ENCODE measurements at regions not wholly inside any gene's neighbourhood (a gene's known extent, or its start where the extent isn't known, plus 50 kb on each side); places are given as distances from the start of the nearest gene placed in this dataset.

GRCh38 chr2:172671501-172671900 lies 64.1 kb upstream of the RAPGEF4 start:
- Histone ChIP-seq H3K27ac (ENCODE audit: low read depth, low read length) (no peak overlapping the region), H3K9me3 (ENCODE audit: control insufficient read depth in 1 of 2, insufficient read depth in 1 of 2, low read depth in 1 of 2, low read length in 2 of 2) (peaks cover 4 to 8% of the 10 kb centered on the region in 2 experiments; a peak in 1 of 4 replicates), H3K9ac (ENCODE audit: low read length) (no peak overlapping the region), H3K36me3 (ENCODE audit: control insufficient read depth in 1 of 2, insufficient read depth in 2 of 2, low read length in 2 of 2) (no peaks in the 10 kb centered on the region), H3K4me2 (ENCODE audit: low read length) (no peak overlapping the region), H3K9me2 (ENCODE audit: insufficient read depth) (no peaks in the 10 kb centered on the region), H3K79me2 (ENCODE audit: insufficient read depth, low read length) (no peaks in the 10 kb centered on the region), H3K4me3 (replicated peaks in 1 of 2; ENCODE audit: low read depth in 1 of 2, low read length in 2 of 2) (no peak overlapping the region), H2AFZ (ENCODE audit: low read depth, low read length, poor library complexity, severe bottlenecking) (no peak overlapping the region), H3K4me1 (ENCODE audit: control insufficient read depth in 1 of 2, insufficient read depth in 2 of 2, low read length in 2 of 2) (no peaks in the 10 kb centered on the region), H3K27me3 (ENCODE audit: insufficient read depth, low read length) (no peaks in the 10 kb centered on the region), H4K20me1 (ENCODE audit: insufficient read depth) (no peaks in the 10 kb centered on the region)
- ATAC-seq: no peak
- CTCF ChIA-PET: no interaction called here
- intact Hi-C loops (cut with micrococcal nuclease): no loop called here
- RAD21 ChIA-PET (ENCODE audit: low non-redundant PET in 1 of 2, low total read pairs in 2 of 2, uncharacterized antibody in 2 of 2, unreplicated experiment in 2 of 2): no interaction called here
- POLR2A ChIA-PET: no interaction called here
- BruUV-seq (replicated peaks): no TSS peak
- TF ChIP-seq ZFX (IDR thresholded peaks at IDR 0.05): no peak
- TF ChIP-seq SIN3A (IDR thresholded peaks at IDR 0.05; ENCODE audit: low read depth): no peak
- TF ChIP-seq ZNF274 (IDR thresholded peaks at IDR 0.05; ENCODE audit: low read depth, low read length): no peak
- no peak for TF ChIP-seq FOSL1 (IDR thresholded peaks at IDR 0.05; ENCODE audit: low read depth)
- no peak for TF ChIP-seq EZH2phosphoT487 (IDR thresholded peaks at IDR 0.05; ENCODE audit: borderline replicate concordance)
- no peak for TF ChIP-seq ZBTB33 (IDR thresholded peaks at IDR 0.05; ENCODE audit: extremely low read depth, insufficient replicate concordance, low read length)
- TF ChIP-seq, protein P1, sequence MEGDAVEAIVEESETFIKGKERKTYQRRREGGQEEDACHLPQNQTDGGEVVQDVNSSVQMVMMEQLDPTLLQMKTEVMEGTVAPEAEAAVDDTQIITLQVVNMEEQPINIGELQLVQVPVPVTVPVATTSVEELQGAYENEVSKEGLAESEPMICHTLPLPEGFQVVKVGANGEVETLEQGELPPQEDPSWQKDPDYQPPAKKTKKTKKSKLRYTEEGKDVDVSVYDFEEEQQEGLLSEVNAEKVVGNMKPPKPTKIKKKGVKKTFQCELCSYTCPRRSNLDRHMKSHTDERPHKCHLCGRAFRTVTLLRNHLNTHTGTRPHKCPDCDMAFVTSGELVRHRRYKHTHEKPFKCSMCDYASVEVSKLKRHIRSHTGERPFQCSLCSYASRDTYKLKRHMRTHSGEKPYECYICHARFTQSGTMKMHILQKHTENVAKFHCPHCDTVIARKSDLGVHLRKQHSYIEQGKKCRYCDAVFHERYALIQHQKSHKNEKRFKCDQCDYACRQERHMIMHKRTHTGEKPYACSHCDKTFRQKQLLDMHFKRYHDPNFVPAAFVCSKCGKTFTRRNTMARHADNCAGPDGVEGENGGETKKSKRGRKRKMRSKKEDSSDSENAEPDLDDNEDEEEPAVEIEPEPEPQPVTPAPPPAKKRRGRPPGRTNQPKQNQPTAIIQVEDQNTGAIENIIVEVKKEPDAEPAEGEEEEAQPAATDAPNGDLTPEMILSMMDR (IDR thresholded peaks at IDR 0.05 in 2 of 3, conservative IDR thresholded peaks at IDR 0.05 in 1 of 3; ENCODE audit: borderline replicate concordance in 1 of 3, insufficient read depth in 1 of 3, low read depth in 2 of 3, low read length in 2 of 3): no peak
- no peak for TF ChIP-seq EGR1 (IDR thresholded peaks at IDR 0.05; ENCODE audit: low read depth)
- no peak for TF ChIP-seq CBX3 (IDR thresholded peaks at IDR 0.05; ENCODE audit: low read depth)
- no peak for TF ChIP-seq SRF (IDR thresholded peaks at IDR 0.05; ENCODE audit: low read depth)
- TF ChIP-seq, protein P2, sequence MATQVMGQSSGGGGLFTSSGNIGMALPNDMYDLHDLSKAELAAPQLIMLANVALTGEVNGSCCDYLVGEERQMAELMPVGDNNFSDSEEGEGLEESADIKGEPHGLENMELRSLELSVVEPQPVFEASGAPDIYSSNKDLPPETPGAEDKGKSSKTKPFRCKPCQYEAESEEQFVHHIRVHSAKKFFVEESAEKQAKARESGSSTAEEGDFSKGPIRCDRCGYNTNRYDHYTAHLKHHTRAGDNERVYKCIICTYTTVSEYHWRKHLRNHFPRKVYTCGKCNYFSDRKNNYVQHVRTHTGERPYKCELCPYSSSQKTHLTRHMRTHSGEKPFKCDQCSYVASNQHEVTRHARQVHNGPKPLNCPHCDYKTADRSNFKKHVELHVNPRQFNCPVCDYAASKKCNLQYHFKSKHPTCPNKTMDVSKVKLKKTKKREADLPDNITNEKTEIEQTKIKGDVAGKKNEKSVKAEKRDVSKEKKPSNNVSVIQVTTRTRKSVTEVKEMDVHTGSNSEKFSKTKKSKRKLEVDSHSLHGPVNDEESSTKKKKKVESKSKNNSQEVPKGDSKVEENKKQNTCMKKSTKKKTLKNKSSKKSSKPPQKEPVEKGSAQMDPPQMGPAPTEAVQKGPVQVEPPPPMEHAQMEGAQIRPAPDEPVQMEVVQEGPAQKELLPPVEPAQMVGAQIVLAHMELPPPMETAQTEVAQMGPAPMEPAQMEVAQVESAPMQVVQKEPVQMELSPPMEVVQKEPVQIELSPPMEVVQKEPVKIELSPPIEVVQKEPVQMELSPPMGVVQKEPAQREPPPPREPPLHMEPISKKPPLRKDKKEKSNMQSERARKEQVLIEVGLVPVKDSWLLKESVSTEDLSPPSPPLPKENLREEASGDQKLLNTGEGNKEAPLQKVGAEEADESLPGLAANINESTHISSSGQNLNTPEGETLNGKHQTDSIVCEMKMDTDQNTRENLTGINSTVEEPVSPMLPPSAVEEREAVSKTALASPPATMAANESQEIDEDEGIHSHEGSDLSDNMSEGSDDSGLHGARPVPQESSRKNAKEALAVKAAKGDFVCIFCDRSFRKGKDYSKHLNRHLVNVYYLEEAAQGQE (IDR thresholded peaks at IDR 0.05; ENCODE audit: low read depth): no peak
- no peak for TF ChIP-seq RAD21 (IDR thresholded peaks at IDR 0.05; ENCODE audit: low read depth)
- no peak for TF ChIP-seq YY1 (IDR thresholded peaks at IDR 0.05; ENCODE audit: extremely low read depth, insufficient replicate concordance, low read depth, low read length)
- TF ChIP-seq POLR2AphosphoS5 (IDR thresholded peaks at IDR 0.05; ENCODE audit: low read depth, low read length): no peak
- TF ChIP-seq TCF7L2 (IDR thresholded peaks at IDR 0.05; ENCODE audit: borderline replicate concordance, extremely low read depth, insufficient read depth, insufficient read length): no peak
- no peak for TF ChIP-seq CEBPB (IDR thresholded peaks at IDR 0.05; ENCODE audit: low read depth)
- no peak for TF ChIP-seq SP1 (IDR thresholded peaks at IDR 0.05; ENCODE audit: low read depth)
- no peak for TF ChIP-seq ELF1 (IDR thresholded peaks at IDR 0.05; ENCODE audit: borderline replicate concordance, low read depth)
- TF ChIP-seq JUND (IDR thresholded peaks at IDR 0.05): no peak
- TF ChIP-seq POLR2A (IDR thresholded peaks at IDR 0.05; ENCODE audit: borderline replicate concordance, extremely low read depth, insufficient read depth, insufficient read length): no peak
- no peak for DNase-seq (ENCODE audit: low read depth, low spot score)

Data from HCT116 (cell line).